HUES64 (cell line): ENCODE measurements at regions not wholly inside any gene's neighbourhood (a gene's known extent, or its start where the extent isn't known, plus 50 kb on each side); places are given as distances from the start of the nearest gene placed in this dataset.
A peak's percentile ranks its signal among the peaks of the same experiment; 100 is the strongest.
"Not testable (repeated sequence)": the region's sequence is repeated elsewhere in the genome, so short reads cannot be mapped to it uniquely, and the experiment has no call there.

Source experiments
- H3K27ac ChIP-seq: 2 replicates; pipeline ENCODE4 v1.7.0; 2013; ENCODE audit warnings: low read depth, low read length, inconsistent platforms
- H3K27me3 ChIP-seq: 2 replicates; pipeline ENCODE4 v1.6.1; 2013; ENCODE audit warnings: mild to moderate bottlenecking, low read length; ENCODE audit not compliant: insufficient read depth
- H3K36me3 ChIP-seq: 2 replicates; pipeline ENCODE4 v1.6.1; 2013; ENCODE audit warnings: mild to moderate bottlenecking, low read length; ENCODE audit not compliant: insufficient read depth
- H3K4me1 ChIP-seq: 2 replicates; pipeline ENCODE4 v1.6.1; 2013; ENCODE audit warnings: mild to moderate bottlenecking, low read length, moderate library complexity; ENCODE audit not compliant: insufficient read depth
- H3K4me3 ChIP-seq: 2 replicates; pipeline ENCODE4 v1.5.1; 2013; ENCODE audit warnings: mild to moderate bottlenecking, low read length, moderate library complexity
- H3K9ac ChIP-seq: 2 replicates; pipeline ENCODE4 v1.6.1; 2013; ENCODE audit warnings: mild to moderate bottlenecking, low read depth, low read length
- H3K9me3 ChIP-seq: 2 replicates; pipeline ENCODE4 v1.6.1; 2013; ENCODE audit warnings: low read depth, low read length; ENCODE audit not compliant: insufficient read depth
- WGBS: fragments of 150-250, 120-280 bp; methylation state at CpG from one replicate; pipeline ENCODE4 v1.1.7; 2013; ENCODE audit warnings: missing lambda C conversion rate; 5-methylcytosine and 5-hydroxymethylcytosine counted together

DNA sequence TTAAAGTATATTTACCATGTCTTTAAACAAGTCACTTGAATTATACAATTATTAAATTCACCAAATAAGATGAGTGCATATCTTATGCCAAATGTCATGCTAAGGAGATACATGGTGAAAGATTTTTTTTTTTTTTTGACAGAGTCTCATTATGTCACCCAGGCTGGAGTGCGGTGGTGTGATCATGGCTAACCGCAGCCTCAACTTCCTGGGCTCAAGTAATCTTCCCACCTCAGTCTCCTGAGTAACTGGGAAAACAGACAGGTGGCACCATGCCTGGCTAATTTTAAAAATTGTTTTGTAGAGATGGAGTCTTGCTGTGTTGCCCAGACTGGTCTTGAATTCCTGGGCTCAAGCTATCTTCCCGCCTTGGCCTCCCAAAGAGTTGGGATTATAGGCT lies 149.0 kb upstream of the GOT2 start:
- Histone ChIP-seq H3K9ac (no peak overlapping the region), H3K4me1 (no peaks in the 10 kb centered on the region), H3K27ac (no peak overlapping the region), H3K27me3 (no peaks in the 10 kb centered on the region; the same call in 1 of the 2 replicates), H3K4me3 (no peak overlapping the region), H3K36me3 (no peaks in the 10 kb centered on the region), H3K9me3 (peaks cover 22% of the 10 kb centered on the region)
- WGBS: 92% methylated on average over 3 of the region's 3 CpGs

DNA sequence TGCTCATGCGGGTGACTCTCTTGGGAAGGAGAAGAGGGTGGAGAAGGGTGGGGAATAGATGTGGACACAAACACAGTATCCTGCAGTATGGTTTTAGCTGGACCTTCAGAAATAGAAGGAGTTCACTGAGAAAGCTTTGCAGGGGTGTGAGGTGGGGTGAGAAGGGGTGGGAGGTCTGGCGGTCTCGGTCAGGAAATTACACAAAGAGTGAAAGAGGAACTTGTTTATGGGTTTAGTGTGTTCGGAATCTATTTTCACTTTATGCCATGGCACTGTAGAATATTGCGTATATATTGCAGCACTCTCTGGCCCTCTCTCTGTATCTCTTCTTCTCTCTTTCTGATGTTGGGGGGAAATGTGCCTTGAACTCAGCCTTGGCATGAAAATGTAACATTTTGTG lies 148.2 kb upstream of the GOT2 start:
- Histone ChIP-seq H3K9ac (no peak overlapping the region), H3K27me3 (no peaks in the 10 kb centered on the region), H3K36me3 (no peaks in the 10 kb centered on the region), H3K27ac (no peak overlapping the region), H3K4me1 (no peaks in the 10 kb centered on the region), H3K4me3 (no peak overlapping the region), H3K9me3 (peaks cover 24% of the 10 kb centered on the region)
- 98% methylated on average over 5 of the region's 5 CpGs for WGBS

DNA sequence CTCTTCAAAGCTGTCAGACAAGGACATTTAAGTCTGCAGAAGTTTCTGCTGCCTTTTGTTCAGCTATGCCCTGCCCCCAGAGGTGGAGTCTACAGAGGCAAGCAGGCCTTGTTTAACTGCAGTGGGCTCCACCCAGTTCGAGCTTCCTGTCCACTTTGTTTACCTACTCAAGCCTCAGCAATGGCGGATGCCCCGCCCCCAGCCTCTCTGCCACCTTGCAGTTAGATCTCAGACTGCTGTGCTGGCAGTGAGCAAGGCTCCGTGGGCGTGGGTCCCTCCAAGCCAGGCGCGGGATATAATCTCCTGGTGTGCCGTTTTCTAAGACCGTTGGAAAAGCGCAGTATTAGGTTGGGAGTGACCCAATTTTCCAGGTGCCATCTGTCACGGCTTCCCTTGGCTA lies 144.5 kb upstream of the GOT2 start:
- H3K36me3 ChIP-seq, H3K27ac ChIP-seq, H3K27me3 ChIP-seq, H3K4me1 ChIP-seq, H3K9ac ChIP-seq, H3K4me3 ChIP-seq: not testable (repeated sequence)
- WGBS: 94% methylated on average over 11 of the region's 11 CpGs
- H3K9me3 ChIP-seq: peaks cover 24% of the 10 kb centered on the region

DNA sequence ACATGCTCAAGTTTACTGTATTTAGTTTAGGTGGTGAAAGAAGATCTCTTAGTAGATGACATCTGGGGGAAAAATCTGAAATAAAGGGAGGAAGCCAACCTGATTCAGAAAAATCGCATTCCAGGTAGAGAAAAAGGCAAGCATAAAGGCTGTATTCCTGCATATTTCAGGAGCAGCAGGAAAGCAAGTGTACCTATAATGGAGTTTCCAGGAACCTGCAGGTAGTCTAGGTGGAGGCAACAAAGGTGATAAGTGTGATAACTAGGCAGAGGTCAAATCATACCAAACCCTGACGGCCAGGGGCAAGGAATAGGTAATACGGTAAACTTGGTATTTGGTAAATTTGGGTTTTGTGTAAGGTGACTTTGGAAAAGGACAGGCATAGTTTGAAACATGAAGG lies 132.8 kb upstream of the GOT2 start:
- Histone ChIP-seq H3K4me1 (peaks cover 23% of the 10 kb centered on the region), H3K36me3 (no peaks in the 10 kb centered on the region), H3K9me3 (no peaks in the 10 kb centered on the region), H3K27me3 (no peaks in the 10 kb centered on the region), H3K27ac (peak overlapping the region; percentile 38; the same call in 1 of the 2 replicates), H3K9ac (no peak overlapping the region), H3K4me3 (no peak overlapping the region)
- 72% methylated on average over 3 of the region's 3 CpGs for WGBS

DNA sequence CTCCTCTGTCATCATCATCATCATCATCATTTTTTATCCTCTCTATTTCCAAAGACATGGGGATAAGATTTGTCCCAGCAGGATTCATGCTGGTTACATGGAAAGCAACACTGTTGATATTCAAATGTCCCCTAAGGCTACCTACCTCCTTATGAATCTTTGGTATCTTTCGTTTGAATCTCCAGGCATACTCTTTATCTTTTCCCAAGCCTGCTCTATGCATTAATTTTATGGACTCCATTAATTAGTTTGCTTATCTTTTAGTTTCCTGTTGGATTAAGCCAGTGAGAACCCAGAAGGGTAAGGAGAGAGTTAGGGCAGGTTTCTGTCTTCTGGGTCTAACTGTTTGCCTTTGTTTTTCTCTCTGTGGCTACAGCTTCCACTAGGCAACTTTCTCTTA lies 129.6 kb upstream of the GOT2 start:
- H3K27ac ChIP-seq: peak overlapping the region; percentile 96
- WGBS: 67% methylated on average over 1 of the region's 1 CpG
- no peaks in the 10 kb centered on the region for H3K9me3 ChIP-seq

DNA sequence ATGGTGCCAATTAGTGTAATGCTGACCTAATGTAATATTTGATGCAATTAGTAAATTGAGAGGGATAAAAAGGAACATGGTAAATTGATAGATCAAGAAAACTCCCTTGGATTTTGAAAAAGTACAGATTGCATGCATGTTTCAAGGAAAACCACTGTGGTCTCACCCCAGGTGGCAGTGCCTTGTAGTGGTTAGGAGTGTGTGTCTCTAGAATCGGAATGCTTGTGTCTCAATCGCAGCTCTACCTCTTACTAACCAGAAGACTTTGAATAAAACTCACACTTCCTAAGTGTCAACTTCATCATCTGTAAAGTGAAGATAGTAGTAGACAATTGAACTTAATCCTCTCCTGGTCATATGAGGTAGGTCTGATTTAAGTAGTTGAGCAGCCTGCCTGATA lies 128.9 kb upstream of the GOT2 start:
- Histone ChIP-seq H3K4me1 (peaks cover 30% of the 10 kb centered on the region), H3K27ac (peak overlapping the region; percentile 96), H3K36me3 (no peaks in the 10 kb centered on the region), H3K27me3 (no peaks in the 10 kb centered on the region), H3K9ac (peak overlapping the region; percentile 35; the same call in 1 of the 2 replicates), H3K4me3 (0 out of 2 replicates have a peak overlapping the region, but pooled peaks have one; percentile 1), H3K9me3 (no peaks in the 10 kb centered on the region)
- WGBS: no CpG with 5 or more reads among the region's 2 CpGs

More for the DNA sequence above, 129.6 kb upstream of the GOT2 start:
- H3K4me1 ChIP-seq: peaks cover 30% of the 10 kb centered on the region
- no peak overlapping the region for H3K4me3 ChIP-seq
- no peaks in the 10 kb centered on the region for H3K27me3 ChIP-seq
- no peak overlapping the region for H3K9ac ChIP-seq
- H3K36me3 ChIP-seq: no peaks in the 10 kb centered on the region

DNA sequence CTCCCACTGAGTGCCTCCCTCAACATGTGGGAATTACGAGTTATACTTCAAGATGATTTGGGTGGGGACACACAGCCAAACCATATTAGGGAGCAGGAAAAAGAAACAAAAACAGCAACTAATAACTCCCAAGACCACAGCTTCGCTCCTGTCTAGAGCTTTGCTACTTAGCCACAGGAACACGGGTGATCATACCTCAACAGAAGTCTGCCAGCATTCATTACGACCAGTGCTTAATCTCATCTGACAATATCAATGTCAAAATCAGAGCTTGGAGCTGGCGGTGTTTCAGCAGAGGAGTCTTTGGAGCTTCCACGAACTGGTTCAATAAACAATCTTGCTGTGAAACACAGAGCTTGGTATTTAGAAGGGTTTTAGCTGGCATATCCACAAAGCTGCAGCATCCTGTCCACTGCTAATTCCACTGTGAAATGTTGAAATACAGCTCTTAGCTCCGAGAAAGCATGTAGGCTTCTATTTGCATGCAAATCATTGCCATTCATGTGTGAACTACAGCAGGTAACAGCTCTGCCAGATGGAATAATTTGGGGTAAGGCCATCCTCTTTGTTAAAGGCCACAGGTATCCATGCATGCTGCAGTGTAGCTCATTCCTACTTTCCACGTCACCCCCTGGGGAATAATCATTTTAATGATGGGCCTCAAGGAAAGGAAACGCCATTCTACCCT lies 128.4 kb upstream of the GOT2 start:
- H3K27ac ChIP-seq: peak overlapping the region; percentile 96

DNA sequence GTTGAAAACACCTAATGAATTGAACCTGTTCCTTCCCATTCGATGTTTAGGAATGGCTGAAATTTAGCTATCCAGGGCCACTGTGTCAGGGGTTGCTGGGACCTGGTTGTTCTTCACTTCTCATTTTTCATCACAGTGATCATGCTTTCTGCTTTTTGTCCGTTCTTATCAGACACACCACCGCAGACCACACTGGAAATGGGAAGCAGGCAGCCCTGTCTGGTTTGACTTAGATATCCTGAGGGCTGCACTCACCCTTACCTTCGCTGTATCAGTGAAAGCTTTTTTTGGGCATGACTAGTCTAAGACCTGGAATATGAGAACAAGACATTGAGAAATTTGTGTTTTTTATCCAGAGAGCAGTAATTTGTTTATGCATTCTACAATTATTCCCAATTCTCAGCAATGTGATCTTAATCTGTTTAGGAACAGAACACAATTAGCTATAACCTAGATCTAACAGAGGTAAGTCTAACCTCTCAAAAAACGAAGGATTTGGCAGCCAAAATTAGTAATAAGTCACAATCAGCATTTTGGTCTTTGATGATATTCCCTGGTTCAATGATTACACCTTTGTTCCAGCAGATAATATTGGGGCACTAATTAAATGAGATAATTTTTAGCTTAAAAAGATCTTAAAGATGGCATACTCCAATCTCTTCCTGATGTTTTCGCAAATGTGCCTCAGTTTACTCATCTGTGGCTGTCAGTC lies 126.0 kb upstream of the GOT2 start:
- Histone ChIP-seq H3K27ac (no peak overlapping the region), H3K27me3 (no peaks in the 10 kb centered on the region), H3K36me3 (no peaks in the 10 kb centered on the region), H3K9ac (no peak overlapping the region), H3K9me3 (no peaks in the 10 kb centered on the region), H3K4me1 (peaks cover 29% of the 10 kb centered on the region), H3K4me3 (no peak overlapping the region)
- WGBS: 96% methylated on average over 6 of the region's 6 CpGs

More for the DNA sequence above, 128.4 kb upstream of the GOT2 start:
- Histone ChIP-seq H3K36me3 (no peaks in the 10 kb centered on the region), H3K27me3 (no peaks in the 10 kb centered on the region), H3K4me1 (peaks cover 30% of the 10 kb centered on the region), H3K9me3 (no peaks in the 10 kb centered on the region), H3K9ac (peak overlapping the region; percentile 65), H3K4me3 (peak overlapping the region; percentile 15)
- 40% methylated on average over 7 of the region's 9 CpGs for WGBS

DNA sequence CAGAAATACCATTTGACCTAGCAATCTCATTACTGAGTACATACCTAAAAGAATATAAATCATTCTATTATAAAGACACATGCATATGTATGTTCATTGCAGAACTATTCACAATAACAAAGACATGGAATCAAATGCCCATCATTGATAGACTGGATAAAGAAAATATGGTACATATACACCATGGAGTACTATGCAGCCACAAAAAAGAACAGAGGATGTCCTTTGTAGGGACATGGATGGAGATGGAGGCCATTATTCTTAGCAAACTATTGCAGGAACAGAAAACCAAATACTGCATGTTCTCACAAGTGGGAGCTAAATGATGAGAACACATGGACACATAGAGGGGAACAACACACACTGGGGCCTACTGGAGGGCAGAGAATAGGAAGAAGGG lies 124.5 kb upstream of the GOT2 start:
- H3K4me1 ChIP-seq: peaks cover 24% of the 10 kb centered on the region
- H3K27ac ChIP-seq, H3K4me3 ChIP-seq, H3K9ac ChIP-seq, H3K9me3 ChIP-seq, H3K36me3 ChIP-seq, H3K27me3 ChIP-seq: not testable (repeated sequence)

DNA sequence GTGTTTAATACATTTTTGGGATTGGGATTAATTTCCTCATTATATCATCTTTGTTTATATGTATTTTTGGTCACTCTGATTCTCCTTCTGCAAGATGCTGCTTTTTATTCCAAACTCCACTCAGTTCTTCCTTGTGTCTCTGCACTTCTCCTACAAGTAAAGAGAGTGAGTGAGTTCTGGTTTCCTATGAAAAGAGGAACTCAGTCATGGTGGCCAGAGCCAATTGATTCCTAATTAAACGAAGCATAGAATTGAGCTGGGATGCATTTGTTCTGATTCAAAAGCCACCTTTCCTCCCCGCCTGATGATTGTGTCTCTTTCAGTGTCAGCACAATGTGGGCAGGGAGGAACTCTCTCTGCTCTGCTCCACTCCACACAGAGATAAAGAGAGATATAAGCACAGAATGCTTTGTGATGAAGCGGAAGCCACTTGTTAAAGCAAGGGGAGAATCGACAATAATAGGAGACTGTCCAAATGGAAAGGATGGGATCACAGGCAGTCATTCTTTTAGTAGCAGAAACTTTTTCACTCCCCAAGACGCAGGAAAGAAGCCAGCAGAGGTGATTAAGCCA lies 121.3 kb upstream of the GOT2 start:
- Histone ChIP-seq H3K27me3 (no peaks in the 10 kb centered on the region), H3K9ac (no peak overlapping the region), H3K4me1 (peaks cover 4% of the 10 kb centered on the region; the same call in 1 of the 2 replicates), H3K36me3 (no peaks in the 10 kb centered on the region), H3K4me3 (no peak overlapping the region), H3K27ac (no peak overlapping the region), H3K9me3 (no peaks in the 10 kb centered on the region)
- 91% methylated on average over 5 of the region's 5 CpGs for WGBS
